ENCODE measurements at regions not wholly inside any gene's neighbourhood (a gene's known extent, or its start where the extent isn't known, plus 50 kb on each side); places are given as distances from the start of the nearest gene placed in this dataset.

DNA sequence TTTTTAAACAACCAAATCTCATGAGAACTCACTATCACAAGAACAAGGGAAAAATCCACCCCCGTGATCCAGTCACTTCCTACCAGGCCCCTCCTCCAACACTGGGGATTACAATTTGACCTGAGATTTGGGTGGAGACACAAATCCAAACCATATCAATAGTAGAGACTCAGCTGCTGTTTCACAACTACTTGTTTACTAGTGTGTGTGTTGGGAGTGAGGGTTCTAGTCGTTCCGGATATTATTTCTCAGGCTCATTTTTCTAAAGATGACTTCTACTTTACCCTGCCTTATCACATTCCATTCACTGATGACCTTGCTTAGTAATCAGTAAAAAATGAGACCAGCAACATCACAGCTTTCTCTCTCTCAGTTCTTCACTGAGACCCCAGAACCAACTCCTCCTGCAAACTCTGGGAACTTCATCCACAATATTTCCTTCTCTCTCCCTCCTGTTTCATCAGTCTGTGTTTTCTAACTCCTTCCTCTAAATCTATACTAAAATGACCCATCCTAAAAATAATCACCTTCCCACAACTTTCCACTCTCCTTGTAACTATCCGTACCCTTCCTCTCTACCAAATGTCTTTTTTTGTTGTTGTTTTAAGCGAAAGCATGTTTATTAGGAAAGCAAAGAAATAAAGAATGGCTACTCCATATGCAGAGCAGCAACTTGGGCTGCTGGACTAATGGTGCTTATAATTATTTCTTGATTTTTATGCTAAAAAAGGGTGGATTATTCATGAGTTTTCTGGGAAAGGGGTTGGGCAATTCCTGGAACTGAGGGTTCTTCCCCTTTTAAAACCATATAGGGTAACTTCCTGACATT lies 121.5 kb upstream of the SPRY4 start:
- no peak for DNase-seq (ENCODE audit: low spot score)
- in situ Hi-C loops (cut with MboI; ENCODE audit: low pct_unique_long_range_greater_than_20kb, low sequenced_read_pairs, unreplicated experiment) = no loop called here
- TF ChIP-seq CTCF (IDR thresholded peaks at IDR 0.05; ENCODE audit: extremely low read depth, insufficient read depth, missing control alignments) = no peak

- no peak for DNase-seq (ENCODE audit: low spot score)
- TF ChIP-seq CTCF (IDR thresholded peaks at IDR 0.05; ENCODE audit: extremely low read depth, insufficient read depth, missing control alignments) = no peak
- in situ Hi-C loops (cut with MboI; ENCODE audit: low pct_unique_long_range_greater_than_20kb, low sequenced_read_pairs, unreplicated experiment) = no loop called here
Measured at GRCh38 chr5:142445266-142445665, 120.4 kb upstream of the SPRY4 start.

DNA sequence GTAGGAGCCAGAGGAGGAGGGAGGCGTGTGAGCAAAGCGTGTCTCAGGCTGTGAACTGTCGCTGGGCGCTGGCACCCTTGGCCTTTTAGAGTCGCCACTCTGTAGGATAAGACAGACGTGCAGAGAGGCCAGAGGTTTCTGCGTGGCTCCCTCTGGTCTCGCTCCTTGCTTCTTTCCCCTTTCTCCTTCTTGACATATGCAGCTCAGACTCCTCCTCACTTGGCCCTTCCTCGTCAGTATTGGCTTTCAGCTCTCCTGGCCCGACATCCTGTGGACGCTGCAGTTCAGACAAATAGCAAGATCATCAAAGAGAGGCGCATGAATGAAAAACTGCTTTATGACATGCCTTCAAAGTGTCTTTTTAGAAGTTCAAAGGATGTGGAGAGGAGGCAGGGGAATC lies 116.8 kb upstream of the SPRY4 start:
- in situ Hi-C loops (cut with MboI; ENCODE audit: low pct_unique_long_range_greater_than_20kb, low sequenced_read_pairs, unreplicated experiment) = no loop called here
- peak; percentile 3 for TF ChIP-seq CTCF (IDR thresholded peaks at IDR 0.05; ENCODE audit: extremely low read depth, insufficient read depth, missing control alignments)
- no peak for DNase-seq (ENCODE audit: low spot score)

GRCh38 chr5:142439207-142439860 lies 114.5 kb upstream of the SPRY4 start:
- in situ Hi-C loops (cut with MboI; ENCODE audit: low pct_unique_long_range_greater_than_20kb, low sequenced_read_pairs, unreplicated experiment) = no loop called here
- TF ChIP-seq CTCF (IDR thresholded peaks at IDR 0.05; ENCODE audit: extremely low read depth, insufficient read depth, missing control alignments) = no peak
- DNase-seq (ENCODE audit: low spot score) = no peak

DNA sequence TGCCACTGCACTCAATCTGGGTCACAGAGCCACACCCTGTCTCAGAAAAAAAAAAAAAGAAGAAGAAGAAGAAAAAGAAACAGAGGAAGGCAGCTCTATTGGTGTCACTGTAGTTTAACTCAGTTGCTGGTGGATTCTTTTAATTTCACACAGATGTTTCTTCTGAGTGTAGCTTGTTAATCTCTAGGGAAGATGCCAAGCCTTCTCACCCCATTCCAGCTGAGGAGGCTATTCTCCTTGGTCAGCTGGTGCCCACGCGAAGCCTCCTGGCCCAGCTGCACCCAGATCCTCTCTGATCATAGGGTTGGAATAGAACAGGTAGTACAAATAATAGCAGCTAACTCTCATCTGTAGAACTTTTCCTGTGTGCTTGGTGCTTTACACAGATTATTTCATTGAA lies 113.8 kb upstream of the SPRY4 start:
- no peak for DNase-seq (ENCODE audit: low spot score)
- TF ChIP-seq CTCF (IDR thresholded peaks at IDR 0.05; ENCODE audit: extremely low read depth, insufficient read depth, missing control alignments) = no peak
- in situ Hi-C loops (cut with MboI; ENCODE audit: low pct_unique_long_range_greater_than_20kb, low sequenced_read_pairs, unreplicated experiment) = no loop called here

DNA sequence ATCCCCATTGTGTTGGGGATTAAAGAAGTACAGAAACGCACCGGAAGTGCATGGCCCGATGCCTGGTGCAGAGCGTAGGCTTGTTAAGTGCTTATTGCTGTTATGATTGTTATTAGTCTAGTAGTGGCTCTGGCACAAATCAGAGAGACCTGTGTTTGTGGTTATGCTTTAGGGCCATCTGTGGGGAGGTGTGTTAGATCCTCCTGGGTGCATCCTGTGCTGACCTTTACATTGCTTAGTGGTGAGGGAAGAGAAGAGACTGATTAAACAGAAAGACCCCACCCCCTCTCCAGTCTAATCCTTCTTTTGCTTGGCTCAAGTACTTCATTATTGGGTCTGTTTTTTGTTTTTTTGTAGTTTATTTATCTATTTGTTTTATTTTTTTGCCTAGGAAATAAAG lies 112.7 kb upstream of the SPRY4 start:
- no peak for DNase-seq (ENCODE audit: low spot score)
- in situ Hi-C loops (cut with MboI; ENCODE audit: low pct_unique_long_range_greater_than_20kb, low sequenced_read_pairs, unreplicated experiment) = no loop called here
- no peak for TF ChIP-seq CTCF (IDR thresholded peaks at IDR 0.05; ENCODE audit: extremely low read depth, insufficient read depth, missing control alignments)

Data from GM13977 (cell line).